Endothelial cell of umbilical vein (primary cell): ENCODE measurements at regions not wholly inside any gene's neighbourhood (a gene's known extent, or its start where the extent isn't known, plus 50 kb on each side); places are given as distances from the start of the nearest gene placed in this dataset.

Experiments
- EZH2 ChIP-seq: IDR thresholded peaks from 2 replicates; pipeline ENCODE4 v1.6.1; 2012; ENCODE audit warnings: borderline replicate concordance, low read depth, mild to moderate bottlenecking, moderate library complexity, low read length, inconsistent platforms; ENCODE audit not compliant: severe bottlenecking
- JUN ChIP-seq: IDR thresholded peaks from 2 replicates; pipeline ENCODE4 v1.6.1; 2011; ENCODE audit warnings: borderline replicate concordance, low read depth; ENCODE audit not compliant: insufficient read length, insufficient read depth
- MYC ChIP-seq: IDR thresholded peaks from one replicate; pipeline ENCODE4 v1.6.1; 2011; ENCODE audit warnings: mild to moderate bottlenecking, low read depth, low read length
- POLR2A ChIP-seq: IDR thresholded peaks from 2 replicates; pipeline ENCODE4 v1.6.1; 2012; ENCODE audit warnings: low read depth, mild to moderate bottlenecking, control low read depth, low read length
- POLR2AphosphoS5 ChIP-seq: IDR thresholded peaks from 2 replicates; pipeline ENCODE4 v1.6.1; 2012; ENCODE audit warnings: low read depth, mild to moderate bottlenecking, control low read depth, low read length, moderate library complexity; ENCODE audit not compliant: insufficient read depth
- TF ChIP-seq, protein P1 (sequence below), 2 donors: IDR thresholded peaks; 1 replicate in 1 of 2; 2 replicates in 1 of 2; pipeline ENCODE4 v1.5.1; 2011; ENCODE audit warnings: low read length in 2 of 2, mild to moderate bottlenecking in 2 of 2, moderate library complexity in 2 of 2, control low read depth in 1 of 2, inconsistent platforms in 1 of 2, low read depth in 1 of 2; ENCODE audit not compliant: insufficient read depth in 1 of 2; ENCODE audit errors: extremely low read depth in 1 of 2

DNA sequence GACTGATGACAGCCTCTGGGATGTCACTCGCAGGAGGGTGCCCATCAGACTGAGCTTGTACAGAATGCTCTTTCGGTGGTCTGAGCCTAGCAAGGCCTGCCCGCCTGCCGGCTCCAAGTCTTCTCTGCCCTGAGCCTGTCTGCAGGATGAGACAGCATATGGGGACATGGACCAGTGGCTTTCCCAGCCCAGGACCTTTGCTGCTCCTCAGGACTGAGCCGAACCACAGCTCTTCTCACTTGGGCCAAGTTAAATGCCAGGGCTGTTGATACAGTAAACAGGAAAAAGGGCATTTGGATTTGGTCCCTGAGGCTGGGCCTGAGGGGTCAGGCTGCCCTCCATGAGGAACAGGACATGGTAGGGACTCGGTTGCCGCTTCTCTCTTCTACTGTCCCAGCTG lies 64.3 kb upstream of the EPS8L3 start:
- TF ChIP-seq POLR2A (no peak), JUN (no peak), POLR2AphosphoS5 (no peak), EZH2 (no peak), MYC (no peak)
- TF ChIP-seq, protein P1, sequence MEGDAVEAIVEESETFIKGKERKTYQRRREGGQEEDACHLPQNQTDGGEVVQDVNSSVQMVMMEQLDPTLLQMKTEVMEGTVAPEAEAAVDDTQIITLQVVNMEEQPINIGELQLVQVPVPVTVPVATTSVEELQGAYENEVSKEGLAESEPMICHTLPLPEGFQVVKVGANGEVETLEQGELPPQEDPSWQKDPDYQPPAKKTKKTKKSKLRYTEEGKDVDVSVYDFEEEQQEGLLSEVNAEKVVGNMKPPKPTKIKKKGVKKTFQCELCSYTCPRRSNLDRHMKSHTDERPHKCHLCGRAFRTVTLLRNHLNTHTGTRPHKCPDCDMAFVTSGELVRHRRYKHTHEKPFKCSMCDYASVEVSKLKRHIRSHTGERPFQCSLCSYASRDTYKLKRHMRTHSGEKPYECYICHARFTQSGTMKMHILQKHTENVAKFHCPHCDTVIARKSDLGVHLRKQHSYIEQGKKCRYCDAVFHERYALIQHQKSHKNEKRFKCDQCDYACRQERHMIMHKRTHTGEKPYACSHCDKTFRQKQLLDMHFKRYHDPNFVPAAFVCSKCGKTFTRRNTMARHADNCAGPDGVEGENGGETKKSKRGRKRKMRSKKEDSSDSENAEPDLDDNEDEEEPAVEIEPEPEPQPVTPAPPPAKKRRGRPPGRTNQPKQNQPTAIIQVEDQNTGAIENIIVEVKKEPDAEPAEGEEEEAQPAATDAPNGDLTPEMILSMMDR (IDR thresholded peaks at IDR 0.05; ENCODE audit: extremely low read depth in 1 of 2, insufficient read depth in 1 of 2, low read depth in 1 of 2, low read length in 2 of 2) = no peak
